HCT116 (cell line): ENCODE measurements at regions not wholly inside any gene's neighbourhood (a gene's known extent, or its start where the extent isn't known, plus 50 kb on each side); places are given as distances from the start of the nearest gene placed in this dataset.

Experiments used
- ATAC-seq: fragments of 200-7000 bp; cut with Tn5 transposase; 2 replicates; pipeline ENCODE4 v1.9.1; 2020; ENCODE audit warnings: mild to moderate bottlenecking, moderate library complexity
- BruUV-seq: library from RNA; stranded (reverse); fragments of 400-500 nt; replicated peaks from 2 replicates; lab custom pipeline; 2021; lab: Mats Ljungman, UMichigan
- CTCF ChIA-PET: fragments of 300-600 bp; sonication (Branson Sonifier 250); formaldehyde crosslinking; loops from one replicate; lab custom pipeline; 2021; ENCODE audit warnings: antibody characterized with exemption; lab: Charles Lee
- POLR2A ChIA-PET: fragments of 300-600, 350-600 bp; sonication (Branson Sonifier 250); formaldehyde crosslinking; loops from one replicate; lab custom pipeline; 2021; ENCODE audit warnings: antibody characterized with exemption; lab: Charles Lee
- RAD21 ChIA-PET, 2 experiments: fragments of 300-600 bp; sonication (Branson Sonifier 250); formaldehyde crosslinking; loops; one replicate each; lab custom pipeline; 2023; ENCODE audit warnings: low total read pairs in 2 of 2; ENCODE audit not compliant: uncharacterized antibody in 2 of 2, unreplicated experiment in 2 of 2, low non-redundant PET in 1 of 2; lab: Charles Lee
- DNase-seq: peaks from one replicate; pipeline ENCODE4 v3.0.0-alpha.2; 2010; ENCODE audit warnings: low read depth, low spot score
- H2AFZ ChIP-seq: fragments of 200-600 bp; shearing (Covaris generic), sonication (generic); 2 replicates; pipeline ENCODE4 v1.6.1; 2017; ENCODE audit warnings: low read depth, mixed run types, mixed read lengths, antibody characterized with exemption, low read length; ENCODE audit not compliant: poor library complexity, severe bottlenecking
- H3K27ac ChIP-seq: 2 replicates; pipeline ENCODE4 v1.5.1; 2012; ENCODE audit warnings: low read depth, low read length
- H3K27me3 ChIP-seq: fragments of 200-600 bp; sonication (generic); 2 replicates; pipeline ENCODE4 v1.6.1; 2016; ENCODE audit warnings: mixed run types, low read length, mixed read lengths; ENCODE audit not compliant: insufficient read depth
- H3K36me3 ChIP-seq, 2 experiments: fragments of 200-500 bp in 1 of 2; fragments of 200-600 bp in 1 of 2; sonication (Bioruptor generic) in 1 of 2; sonication (generic) in 1 of 2; 2 replicates each; pipeline versions ENCODE4 v1.5.1 to v1.6.1; 2014 to 2016; ENCODE audit warnings: low read length in 2 of 2, inconsistent platforms in 1 of 2, mixed read lengths in 1 of 2, mixed run types in 1 of 2; ENCODE audit not compliant: insufficient read depth in 2 of 2, control insufficient read depth in 1 of 2
- H3K4me1 ChIP-seq, 2 experiments: fragments of 200-600 bp in 1 of 2; sonication (generic) in 1 of 2; 2 replicates each; pipeline versions ENCODE4 v1.5.1 to v1.6.1; 2012 to 2017; ENCODE audit warnings: low read length in 2 of 2, inconsistent platforms in 1 of 2, mild to moderate bottlenecking in 1 of 2, mixed read lengths in 1 of 2, mixed run types in 1 of 2, moderate library complexity in 1 of 2; ENCODE audit not compliant: insufficient read depth in 2 of 2, control insufficient read depth in 1 of 2
- H3K4me2 ChIP-seq: fragments of 200-600 bp; sonication (generic); 2 replicates; pipeline ENCODE4 v1.6.1; 2017; ENCODE audit warnings: mixed run types, low read length, mixed read lengths
- H3K4me3 ChIP-seq, 2 experiments: fragments of 200-600 bp in 1 of 2; sonication (generic) in 1 of 2; replicated peaks in 1 of 2; 2 replicates each; pipeline ENCODE4 v1.5.1; 2011 to 2016; ENCODE audit warnings: low read length in 2 of 2, control low read depth in 1 of 2, low read depth in 1 of 2, mild to moderate bottlenecking in 1 of 2, mixed read lengths in 1 of 2, mixed run types in 1 of 2
- H3K79me2 ChIP-seq: fragments of 200-600 bp; sonication (generic); 2 replicates; pipeline ENCODE4 v1.6.1; 2017; ENCODE audit warnings: mild to moderate bottlenecking, mixed run types, low read length, moderate library complexity, mixed read lengths; ENCODE audit not compliant: insufficient read depth
- H3K9ac ChIP-seq: fragments of 200-600 bp; sonication (generic); 2 replicates; pipeline ENCODE4 v1.6.1; 2016; ENCODE audit warnings: low read length, mixed read lengths
- H3K9me2 ChIP-seq: fragments of 200-600 bp; sonication (generic), shearing (Covaris generic); 2 replicates; pipeline ENCODE4 v1.6.1; 2017; ENCODE audit warnings: mixed run types, mild to moderate bottlenecking, moderate library complexity; ENCODE audit not compliant: insufficient read depth
- H3K9me3 ChIP-seq, 2 experiments: fragments of 200-500 bp in 1 of 2; fragments of 200-600 bp in 1 of 2; sonication (Bioruptor generic) in 1 of 2; sonication (generic) in 1 of 2; 2 replicates each; pipeline ENCODE4 v1.6.1; 2014 to 2017; ENCODE audit warnings: low read length in 2 of 2, mixed read lengths in 2 of 2, inconsistent platforms in 1 of 2, low read depth in 1 of 2, mild to moderate bottlenecking in 1 of 2, mixed run types in 1 of 2, moderate library complexity in 1 of 2; ENCODE audit not compliant: control insufficient read depth in 1 of 2, insufficient read depth in 1 of 2
- H4K20me1 ChIP-seq: fragments of 200-600 bp; sonication (generic), shearing (Covaris generic); 2 replicates; pipeline ENCODE4 v1.6.1; 2017; ENCODE audit warnings: mixed run types, mild to moderate bottlenecking, moderate library complexity; ENCODE audit not compliant: insufficient read depth
- ATF3 ChIP-seq: IDR thresholded peaks from 2 replicates; pipeline ENCODE4 v1.6.1; 2012
- CEBPB ChIP-seq: IDR thresholded peaks from 2 replicates; pipeline ENCODE4 v1.6.1; 2012; ENCODE audit warnings: low read depth
- CTCF ChIP-seq, 3 experiments: fragments of 200-600 bp in 1 of 3; sonication (generic) in 1 of 3; IDR thresholded peaks in 2 of 3; conservative IDR thresholded peaks in 1 of 3; 2 replicates each; pipeline ENCODE4 v1.5.1; 2012 to 2017; ENCODE audit warnings: low read depth in 2 of 3, low read length in 2 of 3, antibody characterized with exemption in 1 of 3, borderline replicate concordance in 1 of 3, control low read depth in 1 of 3, mild to moderate bottlenecking in 1 of 3, mixed read lengths in 1 of 3, mixed run types in 1 of 3, moderate library complexity in 1 of 3; ENCODE audit not compliant: insufficient read depth in 1 of 3
- ELF1 ChIP-seq: IDR thresholded peaks from 2 replicates; pipeline ENCODE4 v1.6.1; 2012; ENCODE audit warnings: low read depth, borderline replicate concordance
- EZH2 ChIP-seq: fragments of 200-600 bp; sonication (generic); IDR thresholded peaks from 2 replicates; pipeline ENCODE4 v1.6.1; 2017; ENCODE audit warnings: antibody characterized with exemption, mixed run types
- EZH2phosphoT487 ChIP-seq: fragments of 200-600 bp; IDR thresholded peaks from 2 replicates; pipeline ENCODE4 v1.6.1; 2018; ENCODE audit warnings: antibody characterized with exemption, borderline replicate concordance
- FOSL1 ChIP-seq: IDR thresholded peaks from 2 replicates; pipeline ENCODE4 v1.6.1; 2012; ENCODE audit warnings: low read depth
- JUND ChIP-seq: IDR thresholded peaks from 2 replicates; pipeline ENCODE4 v1.6.1; 2012
- MAX ChIP-seq: IDR thresholded peaks from 2 replicates; pipeline ENCODE4 v1.6.1; 2012
- POLR2A ChIP-seq: IDR thresholded peaks from 2 replicates; pipeline ENCODE4 v1.7.0; 2011; ENCODE audit warnings: borderline replicate concordance; ENCODE audit not compliant: insufficient read depth, insufficient read length; ENCODE audit errors: extremely low read depth
- POLR2AphosphoS5 ChIP-seq: IDR thresholded peaks from 2 replicates; pipeline ENCODE4 v1.6.1; 2011; ENCODE audit warnings: mild to moderate bottlenecking, low read depth, low read length, moderate library complexity
- RAD21 ChIP-seq: IDR thresholded peaks from 2 replicates; pipeline ENCODE4 v1.6.1; 2012; ENCODE audit warnings: low read depth, mild to moderate bottlenecking
- REST ChIP-seq: IDR thresholded peaks from 2 replicates; pipeline ENCODE4 v1.6.1; 2012; ENCODE audit warnings: low read depth
- SIN3A ChIP-seq: IDR thresholded peaks from 2 replicates; pipeline ENCODE4 v1.6.1; 2012; ENCODE audit warnings: low read depth
- SRF ChIP-seq: IDR thresholded peaks from 2 replicates; pipeline ENCODE4 v1.6.1; 2012; ENCODE audit warnings: low read depth
- TCF7L2 ChIP-seq: IDR thresholded peaks from 2 replicates; pipeline ENCODE4 v1.7.0; 2011; ENCODE audit warnings: borderline replicate concordance, inconsistent platforms; ENCODE audit not compliant: insufficient read depth, insufficient read length; ENCODE audit errors: extremely low read depth
- ZFX ChIP-seq: fragments of 450-650 bp; IDR thresholded peaks from 2 replicates; pipeline ENCODE4 v1.6.1; 2017
- ZNF274 ChIP-seq: fragments of 200-500 bp; sonication (Bioruptor generic); IDR thresholded peaks from 2 replicates; pipeline ENCODE4 v1.6.1; 2014; ENCODE audit warnings: mild to moderate bottlenecking, low read depth, low read length, inconsistent platforms
- intact Hi-C: fragments of 100-400 bp; cut with micrococcal nuclease; formaldehyde crosslinking; loops from 2 replicates; pipeline ENCODE4 v1.10.0; 2022

GRCh38 chr6:73969971-73970970 lies 274.3 kb downstream of the CD109 start:
- no peak overlapping the region for H3K4me3 ChIP-seq
- H4K20me1 ChIP-seq = no peaks in the 10 kb centered on the region
- ATAC-seq = peak; percentile 78
- BruUV-seq = no TSS peak
- CTCF ChIA-PET = interaction anchor here (0.6 to 2.4 kb wide), 9 partner anchors 10 to 1238 kb away, joined by 3 to 11 read pairs (median 3); partner anchors contain the start of gene COL12A1
- H3K79me2 ChIP-seq = no peaks in the 10 kb centered on the region
- H3K36me3 ChIP-seq = no peaks in the 10 kb centered on the region
- RAD21 ChIA-PET = interaction anchor here in 1 of 2 experiments (0.6 to 1.0 kb wide), 2 partner anchors 237 to 1239 kb away, joined by 3 to 4 read pairs; no protein-coding TSS in a partner anchor
- H3K9ac ChIP-seq = no peak overlapping the region
- intact Hi-C loops = loop anchor here (2.0 to 10.0 kb wide), 3 partner anchors 425 to 1235 kb away; no protein-coding TSS in a partner anchor
- H3K9me3 ChIP-seq = no peaks in the 10 kb centered on the region
- POLR2A ChIA-PET = interaction anchor here (0.7 kb wide), 1 partner anchor 1459 kb away, joined by 3 read pairs; no protein-coding TSS in a partner anchor
- no peaks in the 10 kb centered on the region for H3K27me3 ChIP-seq
- peaks cover 0 to 5% of the 10 kb centered on the region in 2 experiments; a peak in 2 of 4 replicates for H3K4me1 ChIP-seq
- H3K9me2 ChIP-seq = no peaks in the 10 kb centered on the region
- H2AFZ ChIP-seq = peak overlapping the region; percentile 88
- DNase-seq = peak; percentile 74
- H3K27ac ChIP-seq = no peak overlapping the region
- H3K4me2 ChIP-seq = peak overlapping the region; percentile 18; the same call in 1 of the 2 replicates
- TF ChIP-seq CEBPB (peak; percentile 65; the same call in 1 of the 2 replicates), POLR2A (no peak), EZH2 (no peak), ZNF274 (no peak), EZH2phosphoT487 (no peak), ELF1 (no peak), ATF3 (no peak), ZFX (no peak), RAD21 (peak; percentile 82), JUND (no peak), TCF7L2 (no peak), POLR2AphosphoS5 (no peak), REST (no peak), CTCF (IDR thresholded peaks at IDR 0.05 in 2 of 3, conservative IDR thresholded peaks at IDR 0.05 in 1 of 3; ENCODE audit: borderline replicate concordance in 1 of 3, insufficient read depth in 1 of 3, low read depth in 2 of 3, low read length in 2 of 3) (peak; percentile 63 to 84 (median 64)), SRF (no peak), SIN3A (no peak), FOSL1 (0 out of 2 replicates have a peak, but pooled peaks have one; percentile 23), MAX (no peak)
